Type B pancreatic cell (in vitro differentiated cells): ENCODE measurements at regions not wholly inside any gene's neighbourhood (a gene's known extent, or its start where the extent isn't known, plus 50 kb on each side); places are given as distances from the start of the nearest gene placed in this dataset.
"Not testable (repeated sequence)": the region's sequence is repeated elsewhere in the genome, so short reads cannot be mapped to it uniquely, and the experiment has no call there.

Source experiments
- DNase-seq: peaks from one replicate; pipeline ENCODE4 v3.0.0; 2021; ENCODE audit warnings: mixed read lengths; ENCODE audit not compliant: unreplicated experiment; ENCODE audit errors: extremely low spot score
- H3K27ac Mint-ChIP-seq: 2 replicates; pipeline ENCODE4 v1.8.0; 2021; ENCODE audit warnings: mild to moderate bottlenecking, mixed read lengths
- H3K27me3 Mint-ChIP-seq: 2 replicates; pipeline ENCODE4 v1.8.0; 2021; ENCODE audit warnings: mixed read lengths
- H3K36me3 Mint-ChIP-seq: 2 replicates; pipeline ENCODE4 v1.8.0; 2021; ENCODE audit warnings: mixed read lengths
- H3K4me1 Mint-ChIP-seq: one replicate; pipeline ENCODE4 v1.8.0; 2021; ENCODE audit warnings: mixed read lengths; ENCODE audit not compliant: unreplicated experiment
- H3K4me3 Mint-ChIP-seq: 2 replicates; pipeline ENCODE4 v1.8.0; 2021; ENCODE audit warnings: mild to moderate bottlenecking, mixed read lengths
- H3K9me3 Mint-ChIP-seq: 2 replicates; pipeline ENCODE4 v1.8.0; 2021; ENCODE audit warnings: mixed read lengths
- CTCF ChIP-seq: fragments of 200-600 bp; sonication (generic); conservative IDR thresholded peaks from 2 replicates; pipeline ENCODE4 v1.5.0; 2021; ENCODE audit warnings: antibody characterized with exemption, mild to moderate bottlenecking

- Mint-ChIP-seq H3K4me3 (no peak overlapping the region), H3K4me1 (no peaks in the 10 kb centered on the region), H3K27me3 (peaks cover 6% of the 10 kb centered on the region), H3K27ac (no peak overlapping the region), H3K36me3 (no peaks in the 10 kb centered on the region), H3K9me3 (no peaks in the 10 kb centered on the region)
- no peak for TF ChIP-seq CTCF
- DNase-seq, result peak; percentile 51
Measured at GRCh38 chr22:49004484-49005399, 822.9 kb downstream of the BRD1 start.

DNA sequence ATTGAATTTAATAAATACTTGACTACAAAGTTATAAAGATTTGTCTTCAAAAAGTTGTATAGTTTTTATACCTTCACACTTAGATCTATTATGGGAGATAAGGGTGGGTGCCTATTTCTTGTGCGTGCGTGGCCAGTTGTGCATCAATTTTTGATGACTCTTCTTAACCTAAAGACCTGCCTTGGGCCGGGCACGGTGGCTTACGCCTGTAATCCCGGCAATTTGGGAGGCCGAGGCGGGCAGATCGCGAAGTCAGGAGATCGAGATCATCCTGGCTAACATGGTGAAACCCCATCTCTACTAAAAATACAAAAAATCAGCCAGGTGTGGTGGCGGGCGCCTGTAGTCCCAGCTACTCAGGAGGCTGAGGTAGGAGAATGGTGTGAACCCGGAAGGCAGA, 830.1 kb downstream of the BRD1 start:
- H3K4me3 Mint-ChIP-seq, H3K9me3 Mint-ChIP-seq, H3K36me3 Mint-ChIP-seq, H3K27me3 Mint-ChIP-seq, H3K27ac Mint-ChIP-seq, H3K4me1 Mint-ChIP-seq, DNase-seq: not testable (repeated sequence)

DNA sequence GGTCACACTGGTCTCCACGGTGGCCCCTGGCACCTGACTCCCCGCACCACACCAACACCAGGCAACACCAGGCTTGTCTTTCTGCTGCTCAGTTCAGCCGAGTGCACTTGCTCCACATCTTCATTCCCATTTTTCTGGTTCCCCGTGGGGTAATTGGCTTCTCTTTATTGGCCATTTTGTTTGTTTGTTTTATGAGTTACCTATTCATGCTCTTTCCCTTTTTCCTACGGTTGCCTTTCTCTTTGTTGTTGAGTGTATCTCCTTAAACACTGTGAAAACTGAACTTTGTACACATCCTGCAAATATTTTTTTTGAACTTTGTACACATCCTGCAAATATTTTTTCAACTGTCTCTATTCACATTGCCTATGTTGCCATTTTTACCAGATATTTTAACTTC, 834.0 kb downstream of the BRD1 start:
- no peak overlapping the region for H3K4me3 Mint-ChIP-seq
- no peak overlapping the region for H3K27ac Mint-ChIP-seq
- peaks cover 9% of the 10 kb centered on the region for H3K9me3 Mint-ChIP-seq
- H3K36me3 Mint-ChIP-seq, result peaks cover 4% of the 10 kb centered on the region
- DNase-seq, result no peak
- H3K27me3 Mint-ChIP-seq, result peaks cover 12% of the 10 kb centered on the region
- H3K4me1 Mint-ChIP-seq, result no peaks in the 10 kb centered on the region
- no peak for TF ChIP-seq CTCF

DNA sequence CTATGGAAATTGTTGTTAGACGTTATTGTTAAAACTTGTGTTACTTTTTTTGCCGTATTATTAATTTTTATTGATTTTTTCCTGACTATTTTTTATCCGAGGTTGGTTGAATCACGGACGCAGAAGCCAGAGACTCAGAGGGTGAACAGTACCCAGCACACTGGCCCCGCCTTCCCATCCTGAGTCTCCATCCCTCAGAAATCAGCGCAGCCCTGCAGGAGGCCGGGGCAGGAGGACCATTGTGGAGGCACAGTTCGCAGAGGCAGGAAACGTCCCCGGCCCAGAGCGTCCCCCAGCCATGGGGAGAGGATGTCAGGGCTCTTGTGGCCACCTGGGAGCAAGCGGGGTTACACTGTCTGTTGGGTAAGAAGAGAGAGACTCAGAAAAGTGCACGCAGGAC, 843.0 kb downstream of the BRD1 start:
- no peak overlapping the region for H3K27ac Mint-ChIP-seq
- no peak for TF ChIP-seq CTCF
- no peak overlapping the region for H3K4me3 Mint-ChIP-seq
- peaks cover 18% of the 10 kb centered on the region for H3K27me3 Mint-ChIP-seq
- H3K36me3 Mint-ChIP-seq, result no peaks in the 10 kb centered on the region
- DNase-seq, result no peak
- H3K9me3 Mint-ChIP-seq, result no peaks in the 10 kb centered on the region
- peaks cover 4% of the 10 kb centered on the region for H3K4me1 Mint-ChIP-seq

DNA sequence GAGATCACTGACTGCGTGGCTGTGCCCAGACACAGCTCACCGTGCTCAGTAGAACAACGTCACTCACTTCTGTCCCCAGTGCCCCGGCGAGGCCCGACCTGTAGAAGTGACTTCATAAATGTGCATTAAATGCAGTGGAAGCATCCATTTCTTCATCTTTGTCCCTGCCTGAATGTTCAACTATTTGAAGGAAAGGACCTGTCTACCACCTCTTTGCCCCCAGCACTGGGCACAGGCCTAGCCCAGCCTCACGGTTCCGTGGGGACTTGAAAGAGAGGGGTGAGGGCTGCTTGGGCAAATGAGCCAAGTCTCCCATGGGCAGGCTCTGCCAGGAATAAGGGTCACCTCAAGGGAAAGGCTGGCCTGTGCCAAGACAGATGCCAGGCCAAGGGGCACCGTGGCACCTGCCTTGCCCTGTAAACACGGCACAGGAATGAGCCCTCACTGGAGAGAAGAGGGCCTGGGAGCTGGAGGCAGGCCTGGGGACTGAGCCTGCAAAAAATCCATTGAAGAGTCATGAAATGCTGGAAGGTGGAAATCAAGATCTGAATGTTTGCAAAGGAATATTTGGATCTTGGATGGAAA, 845.3 kb downstream of the BRD1 start:
- Mint-ChIP-seq H3K4me1 (peaks cover 4% of the 10 kb centered on the region), H3K36me3 (no peaks in the 10 kb centered on the region), H3K27ac (no peak overlapping the region), H3K27me3 (peaks cover 33% of the 10 kb centered on the region), H3K4me3 (no peak overlapping the region), H3K9me3 (no peaks in the 10 kb centered on the region)
- no peak for DNase-seq
- TF ChIP-seq CTCF, result no peak

- peaks cover 4% of the 10 kb centered on the region for H3K4me1 Mint-ChIP-seq
- peaks cover 33% of the 10 kb centered on the region for H3K27me3 Mint-ChIP-seq
- H3K9me3 Mint-ChIP-seq, result no peaks in the 10 kb centered on the region
- no peak overlapping the region for H3K27ac Mint-ChIP-seq
- H3K4me3 Mint-ChIP-seq, result no peak overlapping the region
- no peak for TF ChIP-seq CTCF
- H3K36me3 Mint-ChIP-seq, result no peaks in the 10 kb centered on the region
- DNase-seq, result no peak
Measured at GRCh38 chr22:48981371-48982061, 846.2 kb downstream of the BRD1 start.
